ENCODE measurements at regions not wholly inside any gene's neighbourhood (a gene's known extent, or its start where the extent isn't known, plus 50 kb on each side); places are given as distances from the start of the nearest gene placed in this dataset.
"Not testable (repeated sequence)": the region's sequence is repeated elsewhere in the genome, so short reads cannot be mapped to it uniquely, and the experiment has no call there.

GRCh38 chr7:46100521-46100920 lies 179.4 kb upstream of the IGFBP3 start:
- WGBS, 2 donors = 57 to 91% methylated on average over 1 of the region's 1 CpG
- H3K9me3 ChIP-seq = no peaks in the 10 kb centered on the region
- no peak for TF ChIP-seq CTCF (IDR thresholded peaks at IDR 0.05)
- no peak for TF ChIP-seq POLR2A (IDR thresholded peaks at IDR 0.05)
- no peak overlapping the region for H3K27ac ChIP-seq
- no peak overlapping the region for H3K4me3 ChIP-seq
- no peaks in the 10 kb centered on the region for H3K4me1 ChIP-seq
- no peaks in the 10 kb centered on the region for H3K36me3 ChIP-seq (replicated peaks in 1 of 2; ENCODE audit: insufficient read depth in 1 of 2, low read depth in 2 of 2)
- ATAC-seq (no peak), DNase-seq (no peak)
- intact Hi-C loops (cut with DNase I) = no loop called here
- no peaks in the 10 kb centered on the region for H3K27me3 ChIP-seq

- no peaks in the 10 kb centered on the region for H3K27me3 ChIP-seq
- intact Hi-C loops (cut with DNase I) = no loop called here
- no peaks in the 10 kb centered on the region for H3K9me3 ChIP-seq
- TF ChIP-seq CTCF (IDR thresholded peaks at IDR 0.05) (no peak), POLR2A (IDR thresholded peaks at IDR 0.05) (no peak)
- H3K4me3 ChIP-seq = no peak overlapping the region
- H3K4me1 ChIP-seq = no peaks in the 10 kb centered on the region
- no peak overlapping the region for H3K27ac ChIP-seq
- no peaks in the 10 kb centered on the region for H3K36me3 ChIP-seq (replicated peaks in 1 of 2; ENCODE audit: insufficient read depth in 1 of 2, low read depth in 2 of 2)
- DNase-seq (no peak), ATAC-seq (no peak)
- WGBS, 2 donors = 50 to 53% methylated on average over 1 of the region's 1 CpG
Observed at GRCh38 chr7:46099076-46099475, 178.0 kb upstream of the IGFBP3 start.

- Histone ChIP-seq H3K36me3 (replicated peaks in 1 of 2; ENCODE audit: insufficient read depth in 1 of 2, low read depth in 2 of 2) (no peaks in the 10 kb centered on the region), H3K4me3 (no peak overlapping the region), H3K9me3 (no peaks in the 10 kb centered on the region), H3K4me1 (no peaks in the 10 kb centered on the region), H3K27ac (no peak overlapping the region), H3K27me3 (no peaks in the 10 kb centered on the region)
- 34 to 38% methylated on average over 1 of the region's 1 CpG for WGBS, 2 donors
- DNase-seq (no peak), ATAC-seq (no peak)
- no peak for TF ChIP-seq CTCF (IDR thresholded peaks at IDR 0.05)
- TF ChIP-seq POLR2A (IDR thresholded peaks at IDR 0.05) = no peak
- intact Hi-C loops (cut with DNase I) = no loop called here
Observed at GRCh38 chr7:46091071-46091470, 170.0 kb upstream of the IGFBP3 start.

GRCh38 chr7:46089281-46089680 lies 168.2 kb upstream of the IGFBP3 start:
- ATAC-seq (no peak), DNase-seq (no peak)
- Histone ChIP-seq H3K4me1 (no peaks in the 10 kb centered on the region), H3K4me3 (no peak overlapping the region), H3K27me3 (no peaks in the 10 kb centered on the region), H3K27ac (no peak overlapping the region), H3K36me3 (replicated peaks in 1 of 2; ENCODE audit: insufficient read depth in 1 of 2, low read depth in 2 of 2) (no peaks in the 10 kb centered on the region), H3K9me3 (no peaks in the 10 kb centered on the region)
- intact Hi-C loops (cut with DNase I) = no loop called here
- TF ChIP-seq POLR2A (IDR thresholded peaks at IDR 0.05) (no peak), CTCF (IDR thresholded peaks at IDR 0.05) (no peak)
- 72 to 77% methylated on average over 1 of the region's 1 CpG for WGBS, 2 donors

GRCh38 chr7:46088486-46088885 lies 167.4 kb upstream of the IGFBP3 start:
- H3K4me1 ChIP-seq; H3K36me3 ChIP-seq (replicated peaks in 1 of 2; ENCODE audit: insufficient read depth in 1 of 2, low read depth in 2 of 2); H3K4me3 ChIP-seq; H3K27ac ChIP-seq; intact Hi-C loops (cut with DNase I); H3K27me3 ChIP-seq; DNase-seq; ATAC-seq; H3K9me3 ChIP-seq: not testable (repeated sequence)
- WGBS, 2 donors = 86 to 93% methylated on average over 2 of the region's 2 CpGs
